GM19239 (cell line): ENCODE measurements at regions not wholly inside any gene's neighbourhood (a gene's known extent, or its start where the extent isn't known, plus 50 kb on each side); places are given as distances from the start of the nearest gene placed in this dataset.
A peak's percentile ranks its signal among the peaks of the same experiment; 100 is the strongest.
"Not testable (repeated sequence)": the region's sequence is repeated elsewhere in the genome, so short reads cannot be mapped to it uniquely, and the experiment has no call there.

Source experiments
- DNase-seq: peaks from one replicate; pipeline ENCODE4 v3.0.0; 2011; ENCODE audit warnings: low spot score; ENCODE audit not compliant: insufficient read length
- FAIRE-seq: peaks from 2 replicates; lab custom pipeline; 2011; peaks lifted over from hg19 to GRCh38; lab: Jason Lieb, UNC

DNA sequence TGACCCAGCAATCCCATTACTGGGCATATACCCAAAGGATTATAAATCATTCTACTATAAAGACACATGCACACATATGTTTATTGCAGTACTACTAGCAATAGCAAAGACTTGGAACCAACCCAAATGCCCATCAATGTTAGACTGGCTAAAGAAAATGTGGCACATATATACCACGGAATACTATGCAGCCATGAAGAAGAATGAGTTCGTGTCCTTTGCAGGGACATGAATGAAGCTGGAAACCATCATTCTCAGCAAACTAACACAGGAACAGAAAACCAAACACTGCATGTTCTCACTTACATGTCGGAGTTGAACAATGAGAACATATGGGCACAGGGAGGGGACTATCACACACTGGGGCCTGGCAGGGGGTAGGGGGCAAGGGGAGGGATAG lies 183.0 kb downstream of the HACE1 start:
- not testable (repeated sequence) for FAIRE-seq, DNase-seq

- DNase-seq, FAIRE-seq: not testable (repeated sequence)
Measured at GRCh38 chr6:104675161-104675560, 184.6 kb downstream of the HACE1 start.

DNA sequence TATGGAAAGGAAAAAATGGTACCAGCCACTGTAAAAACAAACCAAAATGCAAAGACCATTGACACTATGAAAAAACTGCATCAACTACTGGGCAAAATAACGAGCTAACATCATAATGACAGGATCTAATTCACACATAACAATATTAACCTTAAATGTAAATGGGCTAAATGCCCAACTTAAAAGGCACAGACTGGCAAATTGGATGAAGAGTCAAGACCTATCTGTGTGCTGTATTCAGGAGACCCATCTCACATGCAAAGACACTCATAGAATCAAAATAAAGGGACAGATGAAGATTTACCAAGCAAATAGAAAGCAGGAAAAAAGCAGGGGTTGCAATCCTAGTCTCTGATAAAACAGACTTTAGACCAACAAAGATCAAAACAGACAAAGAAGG lies 186.6 kb downstream of the HACE1 start:
- DNase-seq, FAIRE-seq: not testable (repeated sequence)

DNA sequence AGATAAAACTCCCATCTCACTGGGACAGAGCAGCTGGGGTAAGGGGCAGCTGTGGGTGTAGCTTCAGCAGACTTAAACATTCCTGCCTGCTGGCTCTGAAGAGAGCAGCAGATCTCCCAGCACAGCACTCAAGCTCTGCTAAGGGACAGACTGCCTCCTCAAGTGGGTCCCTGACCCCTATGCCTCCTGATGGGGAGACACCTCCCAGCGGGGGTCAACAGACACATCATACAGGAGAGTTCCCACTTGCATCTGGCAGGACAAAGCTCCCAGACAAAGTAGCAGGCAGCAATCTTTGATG lies 188.2 kb downstream of the HACE1 start:
- not testable (repeated sequence) for DNase-seq, FAIRE-seq

DNA sequence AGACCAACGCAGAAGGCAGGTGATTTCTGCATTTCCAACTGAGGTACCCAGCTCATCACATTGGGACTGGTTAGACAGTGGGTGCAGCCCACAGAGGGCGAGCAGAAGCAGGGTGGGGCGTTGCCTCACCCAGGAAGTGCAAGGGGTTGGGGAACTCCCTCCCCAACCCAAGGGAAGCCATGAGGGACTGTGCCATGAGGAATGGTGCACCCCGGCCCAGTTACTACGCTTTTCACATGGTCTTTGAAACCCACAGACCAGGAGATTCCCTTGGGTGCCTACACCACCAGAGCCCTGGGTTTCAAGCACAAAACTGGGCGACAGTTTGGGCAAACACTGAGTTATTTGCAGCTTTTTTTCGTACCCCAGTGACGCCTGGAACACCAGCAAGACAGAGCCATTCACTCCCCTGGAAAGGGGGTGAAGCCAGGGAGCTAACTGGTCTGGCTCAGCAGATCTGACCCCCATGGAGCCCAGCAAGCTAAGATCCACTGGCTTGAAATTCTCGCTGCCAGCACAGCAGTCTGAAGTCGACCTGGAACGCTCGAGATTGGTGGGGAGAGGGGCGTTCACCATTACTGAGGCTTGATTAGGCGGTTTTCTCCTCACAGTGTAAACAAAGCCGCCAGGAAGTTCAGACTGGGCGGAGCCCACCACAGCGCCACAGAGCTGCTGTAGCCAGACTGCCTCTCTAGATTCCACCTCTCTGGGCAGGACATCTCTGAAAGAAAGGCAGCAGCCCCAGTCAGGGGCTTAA lies 188.7 kb downstream of the HACE1 start:
- not testable (repeated sequence) for FAIRE-seq, DNase-seq

DNA sequence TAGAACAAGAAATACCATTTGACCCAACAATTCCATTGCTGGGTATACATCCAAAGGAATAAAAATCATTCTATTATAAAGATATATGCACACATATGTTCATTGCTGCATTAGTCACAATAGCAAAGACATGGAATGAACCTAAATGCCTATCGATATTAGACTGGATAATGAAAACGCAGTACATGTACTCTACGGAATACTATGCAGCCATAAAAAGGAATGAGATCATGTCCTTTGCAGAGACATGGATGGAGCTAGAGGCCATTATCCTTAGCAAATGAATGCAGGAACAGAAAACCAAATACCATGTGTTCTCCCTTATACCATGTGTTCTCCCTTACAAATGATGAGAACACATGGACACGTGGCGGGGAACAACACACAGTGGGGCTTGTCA lies 190.2 kb downstream of the HACE1 start:
- FAIRE-seq (no peak), DNase-seq (no peak)

- no peak for DNase-seq
- no peak for FAIRE-seq
Measured at GRCh38 chr6:104656235-104656634, 203.5 kb downstream of the HACE1 start.

- FAIRE-seq (no peak), DNase-seq (no peak)
Measured at GRCh38 chr6:104653781-104654180, 205.9 kb downstream of the HACE1 start.

- no peak for DNase-seq
- FAIRE-seq: no peak
Measured at GRCh38 chr6:104648347-104648746, 211.4 kb downstream of the HACE1 start.

- no peak for DNase-seq
- FAIRE-seq: no peak
Measured at GRCh38 chr6:104644848-104645247, 214.9 kb downstream of the HACE1 start.

- FAIRE-seq: no peak
- DNase-seq: no peak
Measured at GRCh38 chr6:104642871-104643270, 216.8 kb downstream of the HACE1 start.

DNA sequence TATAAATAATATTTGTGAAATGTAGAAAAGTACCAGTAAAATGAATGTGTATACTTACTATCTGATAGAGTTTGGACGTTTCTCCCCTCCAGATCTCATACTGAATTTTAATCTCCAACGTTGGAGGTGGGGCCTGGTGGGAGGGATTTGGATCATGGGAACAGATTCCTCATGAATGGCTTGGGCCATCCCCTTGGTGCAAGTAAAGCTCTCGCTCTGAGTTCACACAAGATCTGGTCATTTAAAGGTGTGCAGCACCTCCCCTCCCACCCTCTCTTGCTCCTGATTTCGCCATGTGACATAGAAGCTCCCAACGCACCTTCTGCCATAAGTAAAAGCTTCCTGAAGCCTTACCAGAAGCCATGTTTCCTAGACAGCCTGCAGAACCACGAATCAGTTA lies 219.0 kb downstream of the HACE1 start:
- DNase-seq: no peak
- FAIRE-seq: no peak

DNA sequence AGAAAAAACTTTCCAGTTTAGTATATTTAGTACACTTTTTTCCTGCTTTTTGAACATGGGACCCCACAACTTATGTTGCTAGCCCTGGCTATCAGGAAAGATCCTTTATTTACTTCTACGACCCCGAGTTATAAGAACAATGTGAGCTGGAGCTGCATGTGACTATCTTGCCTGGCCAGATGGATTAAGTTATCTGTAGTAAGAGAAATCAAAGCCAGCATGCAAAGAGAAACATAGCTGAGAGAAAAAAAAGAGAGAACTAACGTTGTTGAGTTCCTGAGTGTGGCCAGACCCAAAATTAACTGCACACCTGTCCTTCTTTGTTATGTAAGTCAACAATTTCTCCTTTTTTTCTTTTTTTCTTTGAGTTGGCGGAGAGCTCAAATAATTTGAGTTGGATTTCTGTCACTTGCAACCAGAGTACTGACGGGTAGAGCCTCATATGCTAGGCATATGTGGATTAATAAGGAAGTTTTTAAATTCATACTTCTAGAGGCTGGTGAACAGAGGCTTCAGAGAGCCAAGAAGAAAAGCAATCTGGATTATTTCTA lies 219.5 kb downstream of the HACE1 start:
- FAIRE-seq (peak; percentile 56), DNase-seq (no peak)

DNA sequence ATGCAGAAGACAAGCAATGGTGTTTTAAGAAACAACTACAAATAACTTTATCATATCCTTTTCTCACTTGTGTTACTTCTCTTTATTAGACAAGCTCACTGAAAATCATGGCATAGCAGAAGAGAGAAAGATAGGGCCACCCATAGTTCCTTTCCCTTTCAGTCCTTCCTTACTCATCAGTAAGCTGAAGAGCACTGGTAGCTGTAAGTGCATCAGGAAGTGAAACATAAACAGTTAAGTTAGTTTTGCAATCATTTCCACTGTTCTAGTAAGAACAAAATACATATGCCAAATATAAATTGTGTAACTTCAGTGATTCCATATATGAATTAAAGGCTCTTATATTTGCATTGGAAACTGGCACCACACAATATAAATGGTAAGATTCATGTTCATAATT lies 220.1 kb downstream of the HACE1 start:
- DNase-seq: no peak
- no peak for FAIRE-seq

DNA sequence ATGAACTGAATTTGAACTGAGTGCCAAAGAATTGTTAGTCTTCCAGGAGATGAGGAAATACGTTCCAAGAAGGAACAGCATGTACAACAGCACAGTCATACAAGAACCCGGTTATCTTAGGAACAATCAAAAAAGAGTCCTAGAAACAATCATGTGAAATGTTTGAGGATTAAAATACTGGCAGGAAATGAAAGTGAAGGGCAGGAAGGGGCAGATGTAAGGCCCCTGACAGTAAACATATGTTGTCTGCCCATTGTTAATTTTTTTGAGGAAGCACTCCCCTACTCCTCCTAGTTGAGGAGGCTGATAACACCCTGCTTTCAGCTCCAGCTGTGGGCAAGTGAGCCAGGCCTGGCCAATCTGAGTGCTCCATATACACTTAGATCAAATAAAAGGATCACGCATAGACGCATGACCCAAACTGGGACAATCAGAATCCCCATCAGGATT lies 220.9 kb downstream of the HACE1 start:
- FAIRE-seq (no peak), DNase-seq (no peak)

- DNase-seq (no peak), FAIRE-seq (no peak)
Measured at GRCh38 chr6:104633125-104633524, 226.6 kb downstream of the HACE1 start.

DNA sequence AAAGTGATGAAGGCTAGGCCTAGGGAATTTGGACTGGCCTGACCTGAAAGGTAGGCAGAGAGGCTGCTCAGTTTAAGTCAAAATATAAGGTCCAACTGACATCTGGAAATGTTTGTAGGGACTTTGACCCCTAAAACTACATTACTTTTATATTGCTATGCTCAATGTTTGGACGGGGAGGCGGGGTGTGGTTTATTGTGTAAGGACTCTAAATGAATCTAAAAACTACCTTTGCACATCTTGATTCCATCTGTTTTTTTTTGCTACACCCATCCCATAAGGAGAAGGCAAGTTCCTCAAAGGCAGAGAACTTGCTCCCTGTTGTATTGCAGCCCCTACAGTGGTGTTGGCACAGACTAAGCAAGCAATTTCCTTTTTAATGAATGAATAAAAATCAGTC lies 227.1 kb downstream of the HACE1 start:
- FAIRE-seq (no peak), DNase-seq (no peak)

GRCh38 chr6:104630955-104631354 lies 228.8 kb downstream of the HACE1 start:
- no peak for FAIRE-seq

GRCh38 chr6:104630522-104630921 lies 229.2 kb downstream of the HACE1 start:
- FAIRE-seq (no peak), DNase-seq (no peak)

More at GRCh38 chr6:104630955-104631354, 228.8 kb downstream of the HACE1 start:
- no peak for DNase-seq

DNA sequence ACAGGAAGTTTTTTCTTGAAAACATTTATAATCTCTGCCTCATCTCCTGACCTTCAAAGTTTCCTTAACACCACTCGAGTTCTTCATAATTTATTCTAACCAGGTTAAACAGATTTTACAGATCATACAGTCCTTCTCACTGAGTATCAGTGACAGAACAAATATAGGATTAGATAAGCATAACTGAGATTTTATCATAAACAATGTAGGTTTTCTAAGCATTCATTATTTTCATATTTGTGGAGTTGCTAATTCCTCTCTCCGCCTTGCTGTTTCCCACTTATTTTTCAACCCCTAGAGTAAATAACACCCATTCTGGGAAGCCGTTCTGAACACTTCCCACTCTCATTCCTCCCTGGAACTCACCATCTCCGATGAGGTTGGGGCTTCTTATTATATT lies 229.9 kb downstream of the HACE1 start:
- no peak for DNase-seq
- no peak for FAIRE-seq

DNA sequence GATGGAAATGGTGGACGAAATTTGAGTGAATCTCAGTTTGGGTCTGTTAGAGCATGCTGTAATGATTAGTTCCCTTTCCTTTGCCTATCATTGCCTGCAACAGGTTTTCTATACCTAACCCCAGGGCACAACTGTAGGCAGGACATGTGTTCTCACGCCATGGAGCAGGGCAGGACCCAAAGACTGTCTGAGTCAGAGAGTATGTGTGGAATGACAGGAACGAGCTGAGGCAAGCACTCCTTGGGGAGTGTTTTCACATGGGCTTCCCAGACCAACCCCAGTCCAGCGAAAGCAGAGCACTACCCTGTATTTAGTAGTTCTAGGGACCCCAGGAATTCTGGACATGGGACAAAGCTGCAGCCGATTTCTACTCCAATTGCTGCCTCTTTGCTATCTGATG lies 234.2 kb downstream of the HACE1 start:
- FAIRE-seq: no peak

GRCh38 chr6:104623052-104623690 lies 236.5 kb downstream of the HACE1 start:
- DNase-seq (no peak), FAIRE-seq (no peak)

More for the DNA sequence above, 234.2 kb downstream of the HACE1 start:
- no peak for DNase-seq
